ENCODE measurements at regions not wholly inside any gene's neighbourhood (a gene's known extent, or its start where the extent isn't known, plus 50 kb on each side); places are given as distances from the start of the nearest gene placed in this dataset.
A peak's percentile ranks its signal among the peaks of the same experiment; 100 is the strongest.
"Not testable (repeated sequence)": the region's sequence is repeated elsewhere in the genome, so short reads cannot be mapped to it uniquely, and the experiment has no call there.

DNA sequence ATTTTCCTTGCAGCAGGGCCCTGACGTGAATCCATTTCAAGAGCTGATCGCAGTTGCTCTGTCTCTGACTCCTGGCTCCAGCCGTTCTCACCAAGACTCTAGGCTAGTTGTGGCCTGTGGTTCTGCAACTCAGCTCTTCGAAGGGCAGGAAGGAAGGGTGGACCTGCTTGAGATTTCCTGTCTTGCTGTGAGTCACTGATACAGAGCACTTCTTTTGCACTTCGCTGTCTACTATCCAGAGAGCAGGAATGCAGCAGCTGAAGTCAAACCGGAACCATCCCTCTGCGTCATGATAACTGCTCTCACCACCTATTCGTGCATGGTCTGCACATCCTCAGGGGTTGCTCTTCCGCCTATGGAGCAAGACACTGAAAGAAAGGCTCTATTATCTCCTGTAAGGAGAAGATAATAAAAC, 59.7 kb downstream of the RAP2B start:
- Histone ChIP-seq H4K20me1 (ENCODE audit: insufficient read depth, poor library complexity, severe bottlenecking) (no peaks in the 10 kb centered on the region), H3K27me3 (no peaks in the 10 kb centered on the region), H3K4me3 (no peak overlapping the region), H3K36me3 (replicated peaks; ENCODE audit: insufficient read depth, low read depth) (no peaks in the 10 kb centered on the region), H3K79me2 (no peaks in the 10 kb centered on the region), H3K9me3 (ENCODE audit: low read depth) (no peaks in the 10 kb centered on the region), H3K27ac (peak overlapping the region; percentile 67), H2AFZ (no peak overlapping the region), H3K9me2 (replicated peaks; ENCODE audit: insufficient read depth) (no peaks in the 10 kb centered on the region), H3K4me2 (no peak overlapping the region), H3K4me1 (ENCODE audit: insufficient read depth) (no peaks in the 10 kb centered on the region)
- peak; percentile 77 for DNase-seq (ENCODE audit: low spot score)
- TF ChIP-seq EZH2 (IDR thresholded peaks at IDR 0.05; ENCODE audit: borderline replicate concordance) (no peak), EZH2phosphoT487 (IDR thresholded peaks at IDR 0.05; ENCODE audit: low read depth, severe bottlenecking, unreplicated experiment) (no peak)
- TF ChIP-seq, protein P1, sequence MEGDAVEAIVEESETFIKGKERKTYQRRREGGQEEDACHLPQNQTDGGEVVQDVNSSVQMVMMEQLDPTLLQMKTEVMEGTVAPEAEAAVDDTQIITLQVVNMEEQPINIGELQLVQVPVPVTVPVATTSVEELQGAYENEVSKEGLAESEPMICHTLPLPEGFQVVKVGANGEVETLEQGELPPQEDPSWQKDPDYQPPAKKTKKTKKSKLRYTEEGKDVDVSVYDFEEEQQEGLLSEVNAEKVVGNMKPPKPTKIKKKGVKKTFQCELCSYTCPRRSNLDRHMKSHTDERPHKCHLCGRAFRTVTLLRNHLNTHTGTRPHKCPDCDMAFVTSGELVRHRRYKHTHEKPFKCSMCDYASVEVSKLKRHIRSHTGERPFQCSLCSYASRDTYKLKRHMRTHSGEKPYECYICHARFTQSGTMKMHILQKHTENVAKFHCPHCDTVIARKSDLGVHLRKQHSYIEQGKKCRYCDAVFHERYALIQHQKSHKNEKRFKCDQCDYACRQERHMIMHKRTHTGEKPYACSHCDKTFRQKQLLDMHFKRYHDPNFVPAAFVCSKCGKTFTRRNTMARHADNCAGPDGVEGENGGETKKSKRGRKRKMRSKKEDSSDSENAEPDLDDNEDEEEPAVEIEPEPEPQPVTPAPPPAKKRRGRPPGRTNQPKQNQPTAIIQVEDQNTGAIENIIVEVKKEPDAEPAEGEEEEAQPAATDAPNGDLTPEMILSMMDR (IDR thresholded peaks at IDR 0.05; ENCODE audit: poor library complexity), result no peak
- 57% methylated on average over 9 of the region's 9 CpGs for WGBS (ENCODE audit: low lambda C conversion rate, missing lambda C conversion rate)

DNA sequence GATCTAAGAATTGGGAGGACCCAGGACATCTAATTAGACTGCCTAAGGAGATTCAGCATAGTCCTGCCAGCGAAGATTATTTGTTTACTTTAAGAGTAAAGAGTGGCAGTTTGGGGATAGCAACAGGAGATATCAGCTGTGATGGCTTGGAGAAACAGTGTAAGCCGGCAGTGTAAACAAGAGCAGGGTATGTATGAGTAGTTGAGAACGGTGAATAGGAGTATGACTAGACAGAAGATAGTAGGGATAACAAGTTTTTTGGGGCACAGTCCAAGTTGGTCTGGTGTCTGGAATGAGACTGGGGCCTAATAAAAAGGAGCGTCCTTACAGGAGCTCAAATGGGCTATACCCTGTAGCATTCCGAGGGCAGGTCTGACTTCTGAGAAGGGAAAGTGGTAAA, 64.9 kb downstream of the RAP2B start:
- H3K27me3 ChIP-seq; H3K79me2 ChIP-seq; H3K36me3 ChIP-seq (replicated peaks; ENCODE audit: insufficient read depth, low read depth); H2AFZ ChIP-seq; H3K27ac ChIP-seq; H4K20me1 ChIP-seq (ENCODE audit: insufficient read depth, poor library complexity, severe bottlenecking); H3K4me3 ChIP-seq; H3K4me1 ChIP-seq (ENCODE audit: insufficient read depth); H3K9me2 ChIP-seq (replicated peaks; ENCODE audit: insufficient read depth); DNase-seq (ENCODE audit: low spot score); H3K4me2 ChIP-seq; H3K9me3 ChIP-seq (ENCODE audit: low read depth): not testable (repeated sequence)
- WGBS (ENCODE audit: low lambda C conversion rate, missing lambda C conversion rate), result 46% methylated on average over 5 of the region's 5 CpGs

DNA sequence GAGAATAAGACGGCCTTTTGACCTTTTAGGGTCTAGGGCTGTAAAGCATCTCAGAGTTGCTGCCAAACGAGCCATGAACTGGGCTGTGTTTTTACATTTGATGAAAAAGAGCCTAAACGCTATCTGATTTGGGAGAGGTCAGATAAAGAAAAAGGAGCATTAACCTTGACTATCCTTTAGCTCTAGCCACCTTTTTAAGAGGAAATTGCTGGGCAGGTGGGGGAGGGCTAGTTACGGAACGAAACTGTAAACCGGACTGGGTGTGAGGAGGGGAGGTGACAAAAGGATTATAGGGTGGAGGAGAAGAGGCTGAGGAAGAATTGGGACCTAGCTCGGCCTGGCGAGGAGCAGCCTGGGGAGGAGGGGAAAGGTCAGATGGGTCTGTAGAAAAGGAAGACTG, 68.4 kb downstream of the RAP2B start:
- not testable (repeated sequence) for H3K4me3 ChIP-seq; H4K20me1 ChIP-seq (ENCODE audit: insufficient read depth, poor library complexity, severe bottlenecking); H3K36me3 ChIP-seq (replicated peaks; ENCODE audit: insufficient read depth, low read depth); DNase-seq (ENCODE audit: low spot score); H3K9me2 ChIP-seq (replicated peaks; ENCODE audit: insufficient read depth); H3K9me3 ChIP-seq (ENCODE audit: low read depth); H3K79me2 ChIP-seq; H3K27me3 ChIP-seq; H3K27ac ChIP-seq; H3K4me1 ChIP-seq (ENCODE audit: insufficient read depth); H3K4me2 ChIP-seq; H2AFZ ChIP-seq
- WGBS (ENCODE audit: low lambda C conversion rate, missing lambda C conversion rate), result 66% methylated on average over 8 of the region's 8 CpGs

DNA sequence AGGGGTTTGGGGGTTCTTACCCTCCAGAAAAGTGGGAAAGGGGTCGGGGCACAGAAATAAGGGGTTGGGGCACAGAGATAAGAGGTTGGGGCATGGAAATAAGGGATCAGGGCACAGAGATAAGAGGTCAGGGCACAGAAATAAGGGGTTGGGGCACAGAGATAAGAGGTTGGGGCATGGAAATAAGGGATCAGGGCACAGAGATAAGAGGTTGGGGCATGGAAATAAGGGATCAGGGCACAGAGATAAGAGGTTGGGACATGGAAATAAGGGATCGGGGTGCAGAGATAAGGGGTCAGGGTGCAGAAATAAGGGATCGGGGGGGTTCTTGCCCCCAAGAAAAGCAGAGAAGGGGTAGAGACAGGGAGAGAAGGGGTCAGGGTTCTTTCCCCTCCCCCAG, 69.2 kb downstream of the RAP2B start:
- H3K79me2 ChIP-seq; H4K20me1 ChIP-seq (ENCODE audit: insufficient read depth, poor library complexity, severe bottlenecking); DNase-seq (ENCODE audit: low spot score); H3K27me3 ChIP-seq; H3K27ac ChIP-seq; H3K36me3 ChIP-seq (replicated peaks; ENCODE audit: insufficient read depth, low read depth); H3K9me3 ChIP-seq (ENCODE audit: low read depth); H2AFZ ChIP-seq; H3K4me3 ChIP-seq; H3K4me1 ChIP-seq (ENCODE audit: insufficient read depth); H3K4me2 ChIP-seq; H3K9me2 ChIP-seq (replicated peaks; ENCODE audit: insufficient read depth): not testable (repeated sequence)
- whole genome bisulfite sequencing (ENCODE audit: low lambda C conversion rate, missing lambda C conversion rate), result 87% methylated on average over 3 of the region's 3 CpGs

DNA sequence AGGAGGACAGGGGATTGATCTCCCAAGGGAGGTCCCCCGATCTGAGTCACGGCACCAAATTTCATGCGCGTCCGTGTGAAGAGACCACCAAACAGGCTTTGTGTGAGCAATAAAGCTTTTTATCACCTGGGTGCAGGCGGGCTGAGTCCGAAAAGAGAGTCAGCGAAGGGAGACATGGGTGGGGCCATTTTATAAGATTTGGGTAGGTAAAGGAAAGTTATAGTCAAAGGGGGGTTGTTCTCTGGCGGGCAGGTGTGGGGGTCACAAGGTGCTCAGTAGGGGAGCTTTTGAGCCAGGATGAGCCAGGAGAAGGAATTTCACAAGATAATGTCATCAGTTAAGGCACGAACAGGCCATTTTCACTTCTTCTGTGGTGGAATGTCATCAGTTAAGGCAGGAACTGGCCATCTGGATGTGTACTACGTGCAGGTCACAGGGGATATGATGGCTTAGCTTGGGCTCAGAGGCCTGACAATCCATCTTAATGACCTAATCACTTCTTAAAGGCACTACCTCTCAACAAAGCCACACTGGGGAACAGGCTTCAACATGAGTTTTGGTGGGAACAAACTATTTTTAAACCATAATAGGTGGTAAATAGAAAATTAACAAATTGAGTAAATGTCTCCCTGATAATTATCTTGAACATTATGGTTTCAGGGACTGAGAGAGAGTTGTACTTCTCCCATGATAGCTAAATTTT, 70.2 kb downstream of the RAP2B start:
- H3K36me3 ChIP-seq (replicated peaks; ENCODE audit: insufficient read depth, low read depth); H3K4me1 ChIP-seq (ENCODE audit: insufficient read depth); H3K79me2 ChIP-seq; H3K4me2 ChIP-seq; H3K9me3 ChIP-seq (ENCODE audit: low read depth); DNase-seq (ENCODE audit: low spot score); H3K27me3 ChIP-seq; H3K9me2 ChIP-seq (replicated peaks; ENCODE audit: insufficient read depth); H2AFZ ChIP-seq; H3K4me3 ChIP-seq; H4K20me1 ChIP-seq (ENCODE audit: insufficient read depth, poor library complexity, severe bottlenecking): not testable (repeated sequence)
- H3K27ac ChIP-seq, result peak overlapping the region; percentile 36
- 74% methylated on average over 11 of the region's 11 CpGs for WGBS (ENCODE audit: low lambda C conversion rate, missing lambda C conversion rate)
